Fibroblast of pulmonary artery (primary cell): ENCODE measurements at regions not wholly inside any gene's neighbourhood (a gene's known extent, or its start where the extent isn't known, plus 50 kb on each side); places are given as distances from the start of the nearest gene placed in this dataset.
A peak's percentile ranks its signal among the peaks of the same experiment; 100 is the strongest.

ENCODE experiments used
- DNase-seq: peaks from one replicate; pipeline ENCODE4 v3.0.0-alpha.2; 2010; ENCODE audit warnings: low read depth
- H3K4me3 ChIP-seq: replicated peaks from 2 replicates; pipeline ENCODE4 v1.5.1; 2011; ENCODE audit warnings: low read depth, mild to moderate bottlenecking, control low read depth, low read length, moderate library complexity
- TF ChIP-seq, protein P1 (sequence below): IDR thresholded peaks from 2 replicates; pipeline ENCODE4 v1.5.1; 2011; ENCODE audit warnings: mild to moderate bottlenecking, control low read depth, low read length, inconsistent platforms; ENCODE audit errors: missing control alignments

DNA sequence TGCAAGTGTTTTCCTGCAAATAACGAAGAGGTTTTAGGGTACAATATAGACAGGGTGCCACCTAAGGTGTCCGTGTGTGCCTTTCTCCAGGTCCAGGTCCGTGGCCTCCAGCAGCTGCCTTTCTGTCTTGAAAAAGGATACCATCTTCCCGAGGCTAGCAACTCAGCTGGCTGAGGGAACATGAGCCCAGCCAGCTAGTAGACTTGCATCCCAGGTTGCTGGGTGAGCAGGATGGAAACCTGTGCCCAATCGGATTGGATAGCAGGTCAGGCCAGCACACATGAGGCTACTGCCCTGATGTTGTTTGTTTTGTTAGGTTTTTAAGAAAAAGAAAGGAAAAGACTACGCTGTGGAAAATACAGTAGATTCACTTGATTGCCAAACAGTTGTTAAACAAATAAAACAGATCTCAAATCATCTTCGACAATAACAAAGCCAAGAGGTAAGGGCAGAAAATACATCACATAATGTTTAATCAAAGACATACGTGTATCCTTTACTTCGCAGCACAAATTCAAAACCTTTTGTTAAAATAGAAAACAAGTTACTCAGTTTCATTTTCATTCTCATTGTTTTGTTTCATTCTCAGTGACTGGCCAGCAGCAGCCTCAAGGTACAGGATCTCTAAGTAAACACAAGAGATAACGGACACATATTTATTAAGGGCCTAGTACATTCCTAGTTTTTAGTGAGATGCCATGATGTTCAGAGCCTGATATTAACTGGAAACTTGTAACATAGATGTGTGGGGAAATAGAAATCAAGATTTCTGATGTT lies 661.2 kb upstream of the NR2F2 start:
- no peak overlapping the region for H3K4me3 ChIP-seq

DNA sequence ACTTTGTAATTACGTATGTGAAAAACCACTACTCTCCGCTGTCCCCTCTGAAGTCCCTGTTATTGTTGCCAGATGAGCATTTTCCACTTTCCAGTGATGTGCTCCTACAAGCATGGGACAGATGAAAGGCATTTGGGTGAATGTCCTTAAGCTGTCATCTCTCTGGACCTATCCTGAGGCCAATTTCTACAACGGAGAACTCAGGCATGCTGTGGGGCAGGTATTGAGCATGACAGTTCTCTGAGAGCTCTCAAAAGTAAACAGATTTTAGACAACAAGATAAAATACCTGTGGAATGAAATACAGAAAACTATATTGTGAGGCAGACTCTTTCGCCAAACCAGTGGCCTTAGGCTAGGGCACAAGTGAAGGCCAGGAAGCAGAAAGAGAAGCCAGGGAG lies 656.5 kb upstream of the NR2F2 start:
- DNase-seq, result no peak
- TF ChIP-seq, protein P1, sequence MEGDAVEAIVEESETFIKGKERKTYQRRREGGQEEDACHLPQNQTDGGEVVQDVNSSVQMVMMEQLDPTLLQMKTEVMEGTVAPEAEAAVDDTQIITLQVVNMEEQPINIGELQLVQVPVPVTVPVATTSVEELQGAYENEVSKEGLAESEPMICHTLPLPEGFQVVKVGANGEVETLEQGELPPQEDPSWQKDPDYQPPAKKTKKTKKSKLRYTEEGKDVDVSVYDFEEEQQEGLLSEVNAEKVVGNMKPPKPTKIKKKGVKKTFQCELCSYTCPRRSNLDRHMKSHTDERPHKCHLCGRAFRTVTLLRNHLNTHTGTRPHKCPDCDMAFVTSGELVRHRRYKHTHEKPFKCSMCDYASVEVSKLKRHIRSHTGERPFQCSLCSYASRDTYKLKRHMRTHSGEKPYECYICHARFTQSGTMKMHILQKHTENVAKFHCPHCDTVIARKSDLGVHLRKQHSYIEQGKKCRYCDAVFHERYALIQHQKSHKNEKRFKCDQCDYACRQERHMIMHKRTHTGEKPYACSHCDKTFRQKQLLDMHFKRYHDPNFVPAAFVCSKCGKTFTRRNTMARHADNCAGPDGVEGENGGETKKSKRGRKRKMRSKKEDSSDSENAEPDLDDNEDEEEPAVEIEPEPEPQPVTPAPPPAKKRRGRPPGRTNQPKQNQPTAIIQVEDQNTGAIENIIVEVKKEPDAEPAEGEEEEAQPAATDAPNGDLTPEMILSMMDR, result no peak

More for the DNA sequence above, 661.2 kb upstream of the NR2F2 start:
- DNase-seq, result peak; percentile 22
- TF ChIP-seq, protein P1, result no peak

DNA sequence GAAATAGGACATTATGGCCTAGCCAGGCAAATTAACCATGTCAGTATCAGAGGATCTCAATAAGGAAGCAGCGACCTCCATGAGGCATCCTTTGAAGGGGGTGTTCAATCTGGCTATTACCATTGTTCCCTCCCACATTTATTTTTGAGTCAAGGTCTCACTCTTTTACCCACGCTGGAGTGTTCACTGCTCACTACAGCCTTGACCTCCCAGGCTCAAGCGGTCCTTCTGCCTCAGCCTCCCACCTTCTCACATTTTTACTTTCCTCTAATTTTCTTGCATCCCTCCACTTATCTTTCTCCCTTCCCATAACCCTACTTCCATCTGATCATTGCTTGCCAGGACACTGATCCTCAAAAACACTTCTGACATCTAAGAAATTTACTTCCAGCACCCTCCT lies 654.0 kb upstream of the NR2F2 start:
- DNase-seq, result no peak
- H3K4me3 ChIP-seq, result no peak overlapping the region
- TF ChIP-seq, protein P1, result no peak

More for the DNA sequence above, 656.5 kb upstream of the NR2F2 start:
- no peak overlapping the region for H3K4me3 ChIP-seq

DNA sequence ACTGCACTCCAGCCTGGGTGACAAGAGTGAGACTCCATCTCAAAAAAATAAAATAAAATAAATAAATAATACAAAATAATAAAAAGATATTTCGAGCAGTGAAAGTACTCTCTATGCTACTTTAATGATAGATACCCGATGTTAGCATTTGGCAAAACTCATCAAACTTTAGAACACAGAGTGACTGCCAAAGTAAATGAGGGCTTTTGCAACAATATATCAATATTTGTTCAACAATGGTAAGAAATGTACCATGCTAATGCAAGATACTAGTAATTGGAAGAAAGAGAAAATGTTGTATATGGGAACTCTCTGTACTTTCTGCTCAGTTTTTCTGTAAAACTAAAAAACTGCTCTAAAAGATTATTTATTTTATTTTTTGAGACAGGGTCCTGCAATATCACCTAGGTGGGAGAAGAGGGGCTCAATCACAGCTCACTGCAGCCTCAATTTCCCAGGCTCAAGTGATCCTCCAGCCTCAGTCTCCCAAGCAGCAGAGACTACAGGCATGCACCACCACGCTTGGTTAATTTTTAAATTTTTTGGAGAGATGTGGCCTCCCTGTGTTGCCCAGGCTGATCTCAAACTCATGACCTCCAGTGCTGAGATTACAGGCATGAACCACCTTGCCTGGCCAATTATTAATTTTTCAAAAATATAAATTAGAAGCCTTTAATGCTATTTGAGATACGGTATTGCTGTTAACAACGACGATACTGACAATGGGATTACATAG lies 650.5 kb upstream of the NR2F2 start:
- no peak for DNase-seq
- TF ChIP-seq, protein P1, result no peak
- no peak overlapping the region for H3K4me3 ChIP-seq

DNA sequence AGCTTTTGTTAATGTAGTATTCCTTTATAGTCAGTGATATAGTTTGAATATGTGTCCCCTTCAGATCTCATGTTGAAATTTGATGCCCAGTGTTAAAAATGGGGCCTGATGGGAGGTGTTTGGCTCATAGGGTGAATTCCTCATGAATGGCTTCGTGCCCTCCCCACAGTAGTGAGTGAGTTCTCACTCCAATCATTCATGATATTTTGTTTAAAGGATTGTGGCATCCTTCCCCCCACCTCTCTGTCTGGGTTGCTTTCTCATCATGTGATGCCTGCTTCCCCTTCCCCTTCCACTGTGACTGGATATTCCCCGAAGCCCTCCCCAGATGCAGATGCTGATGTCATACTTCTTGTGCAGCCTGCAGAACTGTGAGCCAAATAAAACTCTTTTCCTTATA lies 649.8 kb upstream of the NR2F2 start:
- no peak for DNase-seq
- no peak overlapping the region for H3K4me3 ChIP-seq
- TF ChIP-seq, protein P1, result no peak

DNA sequence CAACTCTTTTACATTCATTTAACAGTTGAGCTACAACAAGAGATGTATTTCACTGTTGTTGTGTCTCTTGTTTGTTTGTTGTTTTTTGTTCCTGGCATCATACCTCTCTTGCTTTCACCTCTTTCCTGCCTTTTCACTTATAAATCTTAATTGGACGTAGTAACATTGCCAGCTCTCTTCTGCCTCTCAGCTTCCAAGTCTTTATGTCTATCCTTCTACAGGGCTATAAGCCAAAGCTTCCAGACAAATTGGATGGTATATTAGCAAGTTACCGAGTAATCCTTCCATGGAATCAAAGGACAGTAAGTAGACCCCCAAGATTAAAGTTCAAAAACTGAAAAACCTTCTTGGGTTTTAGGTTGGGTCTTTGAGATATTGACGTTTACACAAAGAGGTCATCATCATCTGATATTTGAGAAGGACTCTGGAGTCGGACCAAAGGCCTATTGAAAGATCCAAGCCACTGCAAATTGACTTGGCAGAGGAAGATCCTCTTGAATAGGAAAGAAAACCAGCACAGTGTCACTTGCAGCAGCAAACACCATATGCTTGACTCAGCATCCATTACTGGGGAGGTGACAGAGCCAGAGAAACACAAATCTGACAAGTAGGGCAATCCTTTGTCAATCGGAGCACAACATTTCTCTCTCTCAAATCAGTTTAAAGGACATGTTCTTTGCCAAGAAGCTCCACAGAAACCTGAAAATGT lies 648.5 kb upstream of the NR2F2 start:
- TF ChIP-seq, protein P1, result no peak
- H3K4me3 ChIP-seq, result no peak overlapping the region
- DNase-seq, result no peak
